Heart left ventricle (tissue), 16 donors: ENCODE measurements at regions not wholly inside any gene's neighbourhood (a gene's known extent, or its start where the extent isn't known, plus 50 kb on each side); places are given as distances from the start of the nearest gene placed in this dataset.

ENCODE experiments used
- ATAC-seq, 4 donors: fragments of 200-7000 bp; cut with Tn5 transposase; one replicate each; pipeline ENCODE4 v1.9.1; 2020 to 2022; ENCODE audit warnings: moderate library complexity in 4 of 4, mild to moderate bottlenecking in 3 of 4, moderate number of reproducible peaks in 1 of 4
- DNase-seq, 5 donors: peaks; one replicate each; pipeline ENCODE4 v3.0.0-alpha.2; 2020
- H3K27ac ChIP-seq, 12 donors: fragments of 200-600 bp; sonication (generic) in 4 of 12; one replicate each; pipeline versions ENCODE4 v1.5.0 to v1.8.0; 2016 to 2022; ENCODE audit warnings: mild to moderate bottlenecking in 2 of 12
- H3K27me3 ChIP-seq, 9 donors: fragments of 200-600 bp; sonication (generic) in 2 of 9; one replicate each; pipeline versions ENCODE4 v1.5.1 to v1.8.0; 2016 to 2022; ENCODE audit warnings: mild to moderate bottlenecking in 3 of 9
- H3K36me3 ChIP-seq, 9 donors: fragments of 200-600 bp; sonication (generic) in 2 of 9; one replicate each; pipeline versions ENCODE4 v1.5.0 to v1.8.0; 2018 to 2022; ENCODE audit warnings: mild to moderate bottlenecking in 2 of 9
- H3K4me1 ChIP-seq, 12 donors: fragments of 200-600 bp; sonication (generic) in 4 of 12; one replicate each; pipeline versions ENCODE4 v1.5.0 to v1.8.0; 2016 to 2022; ENCODE audit warnings: mild to moderate bottlenecking in 3 of 12
- H3K4me3 ChIP-seq, 12 donors: fragments of 200-600 bp; sonication (generic) in 4 of 12; one replicate each; pipeline versions ENCODE4 v1.5.0 to v1.8.0; 2017 to 2022; ENCODE audit warnings: mild to moderate bottlenecking in 9 of 12, moderate library complexity in 4 of 12
- H3K9me3 ChIP-seq, 12 donors: fragments of 200-600 bp; sonication (generic) in 4 of 12; one replicate each; pipeline versions ENCODE4 v1.5.0 to v1.8.0; 2016 to 2022; ENCODE audit warnings: mild to moderate bottlenecking in 1 of 12
- POLR2A ChIP-seq, 2 donors: fragments of 450-650 bp; IDR thresholded peaks; one replicate each; pipeline ENCODE4 v1.6.1; 2017; ENCODE audit warnings: antibody characterized with exemption in 2 of 2, mild to moderate bottlenecking in 2 of 2, moderate library complexity in 2 of 2
- WGBS, 4 donors: extraction: QIAGEN DNeasy Blood & Tissue Kit in 2 of 4; methylation state at CpG; one replicate each; pipeline versions ENCODE4 v1.1.5 to v1.1.7; 2013 to 2018; 5-methylcytosine and 5-hydroxymethylcytosine counted together
- intact Hi-C, 10 donors: fragments of 100-400 bp; cut with DNase I; formaldehyde crosslinking; loops; one replicate each; pipeline versions ENCODE4 v1.11.1 to v1.14.2; 2022
- TF ChIP-seq, protein P1 (sequence below), 12 donors: fragments of 200-600 bp; sonication (generic) in 4 of 12; IDR thresholded peaks; one replicate each; pipeline versions ENCODE4 v1.5.0 to v1.8.0; 2018 to 2022; ENCODE audit warnings: antibody characterized with exemption in 12 of 12, mild to moderate bottlenecking in 5 of 12
- donor health status: ischemic (EF 13 %, LVEDD 7.1; RV severe dilation, severe dysfunction).
- donor health status: healthy with polysubstance abuse.
- donor health status: DM: no; HTN: yes; CAD: no.
- donor health status: DM: no; HTN: no; CAD: no.
- donor health status: ischemic (EF 25% LVEDD 6.9; RV normal size, moderate dysfunction).
- donor health status: ischemic (EF 25% LVEDD 5.7; RV mildly dilated, moderate dysfunction).
- donor health status: healthy.
- donor health status: DM: yes; HTN: yes; CAD: no.
- donor health status: ischemic (EF 35%, LVEDD 5.7; RV mildly dilated, moderate dysfunction).
- donor health status: nonischemic (EF 11% LVEDD 7.7; RV severe dilation, severe dysfunction).
- donor health status: DM: yes; HTN: yes; CAD: no.
- donor health status: PGD.
- donor health status: ischemic (EF 29% LVEDD 5.4; RV normal size, mild dysfunction).
- donor health status: nonischemic (EF 23%, LVEDD 6.1; RV moderate dilation, normal function).

DNA sequence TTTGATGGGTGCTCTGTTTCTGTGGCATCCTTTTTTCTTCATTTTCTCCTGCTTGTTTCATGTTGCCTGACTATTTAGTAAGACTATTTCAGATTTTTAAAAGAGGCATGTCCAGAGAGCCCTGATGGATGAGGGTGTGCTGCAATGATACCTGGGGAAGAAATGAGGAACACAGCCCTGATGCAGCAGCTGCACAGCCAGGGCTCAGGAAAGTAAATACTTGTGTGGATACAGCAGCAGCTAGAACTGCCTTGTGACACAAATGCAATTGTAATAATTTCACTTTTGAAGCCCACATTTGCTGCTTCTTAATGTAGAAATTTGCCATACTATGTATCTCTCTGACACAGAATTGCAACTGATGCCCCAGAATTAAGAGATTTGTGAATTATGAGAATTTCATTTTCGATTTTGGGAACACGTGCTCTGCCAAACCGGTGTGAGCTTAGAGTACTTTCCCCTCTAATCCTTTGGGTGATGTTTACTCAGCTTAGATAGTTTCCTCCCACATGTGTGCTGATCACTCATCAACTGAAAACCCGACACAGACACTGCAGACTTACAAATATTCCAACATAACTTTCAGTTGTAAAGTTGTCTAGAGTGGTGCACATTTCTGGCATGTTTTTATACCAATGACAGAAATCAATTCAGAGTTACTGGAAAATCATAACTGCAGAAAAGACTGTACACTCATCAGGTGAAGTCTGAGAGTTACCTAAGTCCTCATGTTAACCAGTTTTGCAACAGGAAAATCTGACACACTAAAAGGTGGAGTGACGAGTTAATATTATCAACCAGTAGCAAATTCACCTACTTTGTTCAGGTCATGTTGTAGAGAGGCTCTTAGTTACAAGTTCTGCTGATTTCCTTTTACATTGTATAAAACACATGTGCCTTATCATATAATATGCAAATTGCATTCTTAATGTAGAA is 383.4 kb downstream of the CBLN2 start:
- H3K36me3 ChIP-seq: no peaks in the 10 kb centered on the region
- intact Hi-C loops: no loop called here
- no peak overlapping the region for H3K4me3 ChIP-seq
- peaks cover 0 to 5% (median 0%) of the 10 kb centered on the region in 12 donors for H3K9me3 ChIP-seq
- ATAC-seq (no peak), DNase-seq (no peak)
- no peaks in the 10 kb centered on the region for H3K27me3 ChIP-seq
- no peak overlapping the region for H3K27ac ChIP-seq
- no peak for TF ChIP-seq POLR2A (IDR thresholded peaks at IDR 0.05)
- TF ChIP-seq, protein P1, sequence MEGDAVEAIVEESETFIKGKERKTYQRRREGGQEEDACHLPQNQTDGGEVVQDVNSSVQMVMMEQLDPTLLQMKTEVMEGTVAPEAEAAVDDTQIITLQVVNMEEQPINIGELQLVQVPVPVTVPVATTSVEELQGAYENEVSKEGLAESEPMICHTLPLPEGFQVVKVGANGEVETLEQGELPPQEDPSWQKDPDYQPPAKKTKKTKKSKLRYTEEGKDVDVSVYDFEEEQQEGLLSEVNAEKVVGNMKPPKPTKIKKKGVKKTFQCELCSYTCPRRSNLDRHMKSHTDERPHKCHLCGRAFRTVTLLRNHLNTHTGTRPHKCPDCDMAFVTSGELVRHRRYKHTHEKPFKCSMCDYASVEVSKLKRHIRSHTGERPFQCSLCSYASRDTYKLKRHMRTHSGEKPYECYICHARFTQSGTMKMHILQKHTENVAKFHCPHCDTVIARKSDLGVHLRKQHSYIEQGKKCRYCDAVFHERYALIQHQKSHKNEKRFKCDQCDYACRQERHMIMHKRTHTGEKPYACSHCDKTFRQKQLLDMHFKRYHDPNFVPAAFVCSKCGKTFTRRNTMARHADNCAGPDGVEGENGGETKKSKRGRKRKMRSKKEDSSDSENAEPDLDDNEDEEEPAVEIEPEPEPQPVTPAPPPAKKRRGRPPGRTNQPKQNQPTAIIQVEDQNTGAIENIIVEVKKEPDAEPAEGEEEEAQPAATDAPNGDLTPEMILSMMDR (IDR thresholded peaks at IDR 0.05): no peak
- H3K4me1 ChIP-seq: no peaks in the 10 kb centered on the region
- WGBS, 4 donors: 47 to 64% (median 48%) methylated on average over 5 of the region's 5 CpGs

DNA sequence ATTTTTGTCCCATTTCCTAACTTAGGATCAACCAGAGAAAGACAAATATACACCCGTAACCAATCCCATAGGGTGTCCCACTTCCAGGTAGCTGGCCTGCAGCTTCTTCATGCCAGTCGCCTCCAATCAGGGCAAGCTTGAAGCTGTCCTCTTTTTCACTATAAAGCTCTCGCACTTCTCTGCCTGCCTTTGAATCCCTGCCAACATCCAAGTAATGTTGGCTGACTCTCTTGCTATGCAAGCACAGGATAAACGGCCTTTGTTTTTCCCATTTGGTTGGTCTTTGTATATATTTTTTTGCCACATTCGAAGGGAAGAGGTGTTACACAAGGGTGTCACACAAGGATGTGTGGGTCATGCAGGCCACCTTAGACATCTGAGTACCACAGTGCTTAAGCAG is 388.8 kb downstream of the CBLN2 start:
- WGBS, 4 donors: 50 to 55% (median 54%) methylated on average over 5 of the region's 5 CpGs
- no peak overlapping the region for H3K4me3 ChIP-seq
- H3K9me3 ChIP-seq: peaks cover 0 to 5% (median 0%) of the 10 kb centered on the region in 12 donors
- TF ChIP-seq POLR2A (IDR thresholded peaks at IDR 0.05): no peak
- TF ChIP-seq, protein P1 (IDR thresholded peaks at IDR 0.05): no peak
- no peak for DNase-seq
- H3K27ac ChIP-seq: no peak overlapping the region
- intact Hi-C loops: no loop called here
- no peaks in the 10 kb centered on the region for H3K36me3 ChIP-seq
- H3K4me1 ChIP-seq: no peaks in the 10 kb centered on the region
- no peaks in the 10 kb centered on the region for H3K27me3 ChIP-seq
- ATAC-seq: no peak

DNA sequence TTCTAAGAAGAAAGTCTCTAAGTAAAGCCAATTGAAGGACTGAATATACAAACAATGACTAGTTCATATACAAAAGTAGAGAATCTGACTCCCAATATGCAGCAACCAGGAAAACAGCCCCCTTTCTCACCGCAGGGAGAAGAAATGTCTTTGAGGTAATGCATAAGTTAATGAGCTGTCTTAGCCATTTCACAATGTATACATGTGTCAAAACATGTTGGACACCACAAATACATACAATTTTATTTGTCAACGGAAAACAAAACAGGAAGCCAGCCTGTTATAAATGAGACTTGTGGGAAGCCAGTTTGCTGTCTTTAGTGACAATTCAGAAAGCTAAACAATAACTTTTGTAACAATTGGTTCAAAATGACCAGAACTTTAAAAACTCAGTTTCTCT is 389.2 kb downstream of the CBLN2 start:
- Histone ChIP-seq H3K4me1 (no peaks in the 10 kb centered on the region), H3K4me3 (no peak overlapping the region), H3K27ac (no peak overlapping the region), H3K36me3 (no peaks in the 10 kb centered on the region), H3K27me3 (no peaks in the 10 kb centered on the region), H3K9me3 (peaks cover 0 to 5% (median 0%) of the 10 kb centered on the region in 12 donors)
- 75 to 87% (median 77%) methylated on average over 2 of the region's 2 CpGs for WGBS, 4 donors
- DNase-seq (no peak), ATAC-seq (no peak)
- TF ChIP-seq, protein P1 (IDR thresholded peaks at IDR 0.05): no peak
- TF ChIP-seq POLR2A (IDR thresholded peaks at IDR 0.05): no peak
- intact Hi-C loops: no loop called here

DNA sequence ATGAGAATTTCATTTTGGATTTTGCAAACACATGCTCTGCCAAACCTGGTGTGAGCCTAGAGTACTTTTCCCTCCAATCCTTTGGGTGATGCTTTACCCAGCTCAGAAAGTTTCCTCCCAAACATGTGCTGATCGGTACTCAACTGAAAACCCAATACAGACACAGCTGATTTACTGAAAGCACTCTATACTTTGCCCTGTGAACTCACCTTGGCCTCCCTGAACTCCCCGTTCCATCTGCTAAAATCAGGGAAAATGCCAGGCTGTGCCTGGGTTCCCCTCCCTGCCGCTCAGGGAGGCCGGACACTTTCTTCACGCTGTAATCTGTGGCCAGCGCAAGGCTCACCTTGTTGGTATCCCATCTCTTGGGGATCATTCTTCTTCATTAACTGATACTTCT is 391.2 kb downstream of the CBLN2 start:
- DNase-seq (no peak), ATAC-seq (no peak)
- Histone ChIP-seq H3K36me3 (no peaks in the 10 kb centered on the region), H3K9me3 (peaks cover 0 to 5% (median 0%) of the 10 kb centered on the region in 12 donors), H3K27ac (no peak overlapping the region), H3K27me3 (no peaks in the 10 kb centered on the region), H3K4me1 (no peaks in the 10 kb centered on the region), H3K4me3 (no peak overlapping the region)
- intact Hi-C loops: no loop called here
- 88 to 92% (median 90%) methylated on average over 6 of the region's 6 CpGs for WGBS, 4 donors
- TF ChIP-seq, protein P1 (IDR thresholded peaks at IDR 0.05): no peak
- TF ChIP-seq POLR2A (IDR thresholded peaks at IDR 0.05): no peak
